ENCODE measurements at regions not wholly inside any gene's neighbourhood (a gene's known extent, or its start where the extent isn't known, plus 50 kb on each side); places are given as distances from the start of the nearest gene placed in this dataset.

GRCh38 chr15:93294896-93295295, 205.9 kb upstream of the RGMA start:
- Histone ChIP-seq H2AFZ (ENCODE audit: control insufficient read depth, low read depth, low read length) (no peak overlapping the region), H3K4me3 (no peak overlapping the region), H3K27ac (ENCODE audit: control insufficient read depth, insufficient read depth) (no peak overlapping the region), H3K9me3 (replicated peaks; ENCODE audit: control insufficient read depth, insufficient read depth, low read length) (no peaks in the 10 kb centered on the region), H3K27me3 (replicated peaks in 1 of 2; ENCODE audit: control insufficient read depth in 2 of 2, insufficient read depth in 2 of 2, low read length in 1 of 2) (no peaks in the 10 kb centered on the region), H3K4me1 (ENCODE audit: control insufficient read depth, insufficient read depth, low read length) (no peaks in the 10 kb centered on the region), H3K79me2 (ENCODE audit: control insufficient read depth, insufficient read depth, low read length) (no peaks in the 10 kb centered on the region), H3K4me2 (ENCODE audit: control insufficient read depth, insufficient read depth) (no peak overlapping the region), H3K9ac (ENCODE audit: control insufficient read depth, insufficient read depth, low read length) (no peak overlapping the region), H4K20me1 (ENCODE audit: control insufficient read depth, insufficient read depth) (no peaks in the 10 kb centered on the region), H3K36me3 (ENCODE audit: control insufficient read depth in 2 of 2, insufficient read depth in 2 of 2, low read length in 1 of 2) (no peaks in the 10 kb centered on the region)
- BruUV-seq (replicated peaks), result no TSS peak
- FAIRE-seq (no peak), DNase-seq (ENCODE audit: low read depth, low spot score) (no peak), ATAC-seq (no peak)
- RAD21 ChIA-PET (ENCODE audit: unreplicated experiment), result no interaction called here
- WGBS (ENCODE audit: insufficient coverage, insufficient replicate concordance, low lambda C conversion rate, missing lambda C conversion rate), result 0% methylated on average over 1 of the region's 1 CpG
- SMC1A ChIA-PET (ENCODE audit: uncharacterized antibody, unreplicated experiment), result no interaction called here
- intact Hi-C loops (cut with micrococcal nuclease; ENCODE audit: unreplicated experiment) (no loop called here), in situ Hi-C loops (cut with MboI) (no loop called here)
- POLR2A ChIA-PET, result no interaction called here
- CTCF ChIA-PET, result no interaction called here
- TF ChIP-seq BCL3 (IDR thresholded peaks at IDR 0.05; ENCODE audit: borderline replicate concordance, insufficient read depth, low read depth, low read length, poor library complexity, severe bottlenecking) (no peak), NKRF (conservative IDR thresholded peaks at IDR 0.05) (no peak), POLR2AphosphoS5 (IDR thresholded peaks at IDR 0.05; ENCODE audit: low read length) (no peak), BCLAF1 (IDR thresholded peaks at IDR 0.05) (no peak), SUPT20H (IDR thresholded peaks at IDR 0.05; ENCODE audit: borderline replicate concordance, control insufficient read depth, low read depth, low read length) (no peak), ZBTB40 (IDR thresholded peaks at IDR 0.05; ENCODE audit: borderline replicate concordance) (no peak), ESRRA (IDR thresholded peaks at IDR 0.05; ENCODE audit: low read length) (no peak), SREBF1 (IDR thresholded peaks at IDR 0.05; ENCODE audit: low read length) (no peak), ZNF622 (IDR thresholded peaks at IDR 0.05) (no peak), KLF5 (IDR thresholded peaks at IDR 0.05; ENCODE audit: partially characterized antibody) (no peak), RUNX3 (IDR thresholded peaks at IDR 0.05; ENCODE audit: low read length) (no peak), CBFB (IDR thresholded peaks at IDR 0.05; ENCODE audit: low read depth) (no peak), GATAD2B (conservative IDR thresholded peaks at IDR 0.05; ENCODE audit: low read depth) (no peak), KAT2A (conservative IDR thresholded peaks at IDR 0.05; ENCODE audit: control insufficient read depth, low read depth, low read length) (no peak), NR2C2 (IDR thresholded peaks at IDR 0.05; ENCODE audit: borderline replicate concordance, control insufficient read depth, insufficient read length, low read depth) (no peak), ZZZ3 (IDR thresholded peaks at IDR 0.05; ENCODE audit: control insufficient read depth, insufficient read length, low read depth) (no peak)

Data from GM12878 (cell line).